ENCODE measurements at regions not wholly inside any gene's neighbourhood (a gene's known extent, or its start where the extent isn't known, plus 50 kb on each side); places are given as distances from the start of the nearest gene placed in this dataset.

- no peak for DNase-seq
Measured at GRCh38 chrX:122439831-122440230, 744.2 kb upstream of the GRIA3 start.

DNA sequence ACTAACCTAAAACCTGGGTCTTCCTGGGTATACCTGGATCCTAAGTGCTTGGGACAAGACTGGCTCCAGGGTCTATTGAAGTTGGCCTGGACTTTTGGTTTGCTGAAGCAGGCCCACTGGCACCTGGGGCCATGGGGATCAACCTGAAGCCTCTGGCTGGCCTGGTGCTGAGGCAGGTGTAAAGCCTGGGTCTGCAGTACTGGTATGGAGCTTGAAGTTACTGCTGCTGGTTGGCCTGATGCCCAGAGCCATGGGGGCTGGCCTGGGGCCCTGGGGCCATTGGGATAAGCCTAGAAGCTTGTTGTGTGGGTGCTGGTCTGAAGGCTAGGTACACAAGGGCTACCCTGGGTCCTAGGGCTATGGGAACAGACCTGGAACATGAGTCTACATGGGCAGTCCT is 743.2 kb upstream of the GRIA3 start:
- no peak for DNase-seq

- no peak for DNase-seq
Measured at GRCh38 chrX:122441451-122441850, 742.6 kb upstream of the GRIA3 start.

DNA sequence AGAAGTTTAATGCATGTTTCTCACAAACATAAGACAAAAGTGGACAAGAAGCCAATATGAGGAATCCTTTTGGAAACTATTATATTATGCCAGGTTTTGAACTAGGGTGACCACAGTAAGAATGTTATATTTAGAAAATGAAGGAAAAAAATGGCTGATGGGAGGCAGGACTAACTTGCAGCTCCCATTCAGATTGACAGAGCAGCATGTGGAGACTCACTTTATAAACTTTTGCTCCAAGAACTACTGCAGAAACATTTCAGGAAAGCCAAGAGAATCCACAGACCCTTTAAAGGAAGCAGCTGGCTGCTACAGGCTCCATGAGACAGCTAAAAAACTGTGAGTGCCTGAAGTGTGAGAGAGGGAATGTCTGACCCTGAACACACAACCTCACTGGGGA is 738.6 kb upstream of the GRIA3 start:
- DNase-seq = no peak

DNA sequence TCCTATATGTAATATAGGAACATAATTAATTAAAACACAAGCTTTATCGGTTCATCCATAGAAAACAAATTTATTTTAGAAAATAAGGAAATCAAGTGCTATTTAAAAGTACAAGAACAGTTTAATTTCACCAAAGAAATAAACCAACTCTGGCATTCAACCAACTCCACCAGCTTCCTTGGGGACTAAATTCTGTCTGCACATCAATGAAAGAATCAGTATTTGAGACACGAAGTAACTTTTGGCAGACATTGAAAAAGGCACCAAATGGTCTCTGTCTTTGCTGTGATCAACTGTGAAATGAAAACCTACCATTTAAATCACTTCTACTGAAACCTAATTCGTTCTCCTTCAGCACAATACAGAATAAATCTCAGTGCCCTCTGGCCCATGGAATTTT is 719.7 kb upstream of the GRIA3 start:
- no peak for DNase-seq

DNA sequence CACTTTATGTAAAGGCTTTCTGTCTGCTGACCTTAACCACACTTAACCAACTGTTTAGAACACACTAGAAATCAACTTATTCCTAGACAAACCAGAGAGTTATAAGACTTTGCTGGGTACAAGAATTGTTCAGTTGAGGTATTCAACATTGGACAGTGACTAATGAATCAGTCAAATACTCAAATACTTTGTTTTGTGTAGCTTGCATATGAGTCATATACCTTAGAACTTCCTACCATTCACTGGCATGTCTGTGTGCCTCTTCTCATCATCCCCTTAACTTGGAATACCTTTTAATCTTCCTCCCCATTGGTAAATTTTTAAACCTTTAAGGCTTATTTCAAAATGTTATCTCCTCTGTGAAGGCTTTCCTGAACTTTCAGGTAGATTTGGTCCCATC is 708.8 kb upstream of the GRIA3 start:
- no peak for DNase-seq

GRCh38 chrX:122500556-122500955 is 683.5 kb upstream of the GRIA3 start:
- DNase-seq = no peak

- DNase-seq = no peak
Measured at GRCh38 chrX:122501652-122502051, 682.4 kb upstream of the GRIA3 start.

GRCh38 chrX:122504026-122504425 is 680.1 kb upstream of the GRIA3 start:
- no peak for DNase-seq

DNA sequence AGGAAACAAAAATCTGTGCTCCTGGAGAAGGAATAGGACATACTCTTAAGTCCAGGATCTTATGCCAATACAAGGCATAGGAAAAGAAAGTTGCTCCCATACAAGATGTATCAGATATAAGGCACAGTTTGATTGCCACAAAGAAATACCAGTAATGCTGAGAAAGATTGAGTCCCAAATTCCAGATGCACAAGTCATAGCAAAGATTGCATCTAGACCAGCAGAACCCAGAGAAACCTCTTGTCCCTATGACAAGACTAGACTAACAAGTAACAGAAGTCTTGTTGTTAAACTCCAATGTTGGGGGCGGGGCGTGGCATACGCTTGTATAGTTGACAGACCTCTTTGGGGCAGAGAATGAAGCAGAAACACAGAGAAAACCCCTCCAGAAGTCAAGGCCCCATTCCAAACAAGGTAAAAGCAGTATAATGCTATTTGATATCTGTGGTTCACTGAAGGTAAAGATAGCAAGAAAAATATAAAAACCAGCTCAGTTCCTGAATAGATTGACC is 671.5 kb upstream of the GRIA3 start:
- DNase-seq = no peak

DNA sequence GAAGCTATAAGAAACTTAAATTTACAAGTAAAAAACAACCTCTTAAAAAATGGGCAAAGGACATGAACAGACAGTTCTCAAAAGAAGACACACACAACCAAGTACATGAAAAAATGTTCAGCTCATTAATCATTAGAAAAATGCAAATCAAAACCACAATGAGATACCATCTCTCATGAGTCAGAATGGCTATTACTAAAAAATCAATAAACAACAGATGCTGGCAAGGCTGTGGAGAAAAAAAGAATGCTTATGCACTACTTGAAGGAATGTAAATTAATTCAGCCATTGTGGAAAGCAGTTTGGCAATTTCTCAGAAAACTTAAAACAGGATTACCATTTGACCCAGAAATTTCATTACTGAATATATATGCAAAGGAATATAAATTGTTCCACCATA is 666.3 kb upstream of the GRIA3 start:
- DNase-seq = no peak

- DNase-seq = no peak
Measured at GRCh38 chrX:122545778-122546177, 638.3 kb upstream of the GRIA3 start.

DNA sequence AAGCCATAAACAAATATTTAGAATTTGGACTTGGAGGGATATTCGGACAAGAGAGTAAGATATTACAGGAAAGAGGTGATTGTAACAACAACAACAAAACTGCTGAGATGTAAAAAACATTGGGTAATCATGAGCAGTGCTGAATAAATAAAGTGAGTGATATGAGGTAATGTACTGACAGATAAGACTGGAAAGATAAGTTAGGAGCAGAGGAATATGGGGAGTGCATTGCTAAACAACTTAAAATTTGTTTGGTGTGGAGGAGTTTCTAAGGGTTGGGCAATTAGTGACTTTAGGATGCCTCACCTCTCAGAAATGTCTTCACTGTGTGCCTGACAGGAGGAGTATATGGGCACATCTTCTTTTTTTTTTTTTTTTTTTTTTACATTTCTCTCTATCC is 637.8 kb upstream of the GRIA3 start:
- DNase-seq = no peak

DNA sequence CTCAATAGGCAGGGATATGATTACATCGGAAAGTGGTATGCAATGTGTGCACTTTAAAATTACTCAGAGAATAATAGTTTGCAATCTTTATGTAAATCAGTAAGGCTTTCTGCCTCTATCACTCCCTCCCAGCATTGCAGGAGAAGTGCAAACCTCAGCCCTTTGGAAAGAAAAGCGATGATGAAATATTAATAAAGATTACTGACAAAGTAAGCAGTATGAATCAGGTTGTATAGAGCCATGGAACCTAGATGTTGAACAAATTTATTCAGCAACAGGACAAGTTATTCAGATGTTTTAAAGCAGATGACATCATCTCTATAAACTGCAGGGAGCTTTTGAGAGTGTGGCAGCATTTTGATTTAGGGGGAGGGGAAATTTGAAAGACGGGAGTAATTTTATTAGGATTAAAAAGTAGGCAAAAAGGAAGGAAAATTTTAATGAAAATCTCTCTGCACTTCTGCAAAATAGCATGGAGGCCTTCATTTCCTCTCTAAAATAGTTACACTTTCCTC is 631.7 kb upstream of the GRIA3 start:
- no peak for DNase-seq

- no peak for DNase-seq
Measured at GRCh38 chrX:122555925-122556324, 628.2 kb upstream of the GRIA3 start.

DNA sequence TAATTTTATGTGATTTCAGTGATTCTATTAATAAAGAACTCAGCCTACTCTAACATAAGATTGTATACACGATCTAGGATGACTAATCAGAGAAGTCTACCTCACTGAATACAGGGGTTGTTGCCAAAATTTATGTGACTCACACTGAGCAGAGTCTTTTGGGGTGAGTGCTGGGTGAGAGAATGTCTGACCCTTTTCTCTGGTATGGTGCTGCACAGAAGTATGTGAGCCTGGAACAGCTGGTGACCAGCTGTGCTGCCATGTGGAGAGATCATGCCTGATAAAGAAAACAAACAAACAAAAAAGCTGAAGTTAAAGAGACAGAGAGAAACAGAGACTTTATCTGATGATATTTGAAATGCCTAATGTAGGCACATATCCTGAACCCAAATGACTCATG is 618.1 kb upstream of the GRIA3 start:
- DNase-seq = no peak

DNA sequence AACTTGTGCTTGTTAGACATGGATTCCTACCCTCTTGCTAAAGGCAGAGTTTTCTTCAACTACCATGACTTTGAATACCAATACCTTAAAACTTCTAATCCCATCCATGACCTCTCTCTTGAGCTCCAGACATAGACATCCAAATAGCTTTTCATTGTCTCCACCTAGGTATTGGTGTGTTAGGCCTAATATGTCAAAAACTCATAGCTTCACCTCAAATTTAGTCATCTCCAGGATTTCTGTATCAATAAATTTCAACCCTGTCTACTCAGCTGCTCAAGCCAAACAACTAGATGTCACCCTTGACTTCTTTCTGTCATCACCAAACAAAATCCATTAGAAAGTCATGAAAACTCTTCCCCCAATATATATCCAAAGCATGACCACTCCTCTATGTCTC is 617.7 kb upstream of the GRIA3 start:
- no peak for DNase-seq

- DNase-seq = no peak
Measured at GRCh38 chrX:122567911-122568310, 616.2 kb upstream of the GRIA3 start.

DNA sequence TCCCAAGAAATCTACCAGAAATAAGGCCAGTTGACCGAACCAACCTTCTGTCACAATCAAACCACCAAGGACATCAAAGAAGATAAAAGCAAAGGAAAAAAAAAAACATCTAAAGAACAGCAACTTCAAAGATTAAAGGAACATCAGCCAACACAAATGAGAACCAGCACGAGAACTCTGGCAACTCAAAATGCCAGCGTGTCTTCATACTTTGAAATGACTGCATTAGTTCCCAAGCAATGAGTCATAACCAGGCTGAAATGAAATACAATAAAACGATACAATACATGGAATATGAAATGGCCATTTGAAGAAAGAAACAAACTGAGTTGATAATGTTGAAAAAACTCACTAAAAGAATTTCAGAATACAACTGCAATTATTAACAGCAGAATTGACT is 611.6 kb upstream of the GRIA3 start:
- DNase-seq = no peak

- DNase-seq = no peak
Measured at GRCh38 chrX:122579036-122579435, 605.0 kb upstream of the GRIA3 start.

- no peak for DNase-seq
Measured at GRCh38 chrX:122579526-122579925, 604.6 kb upstream of the GRIA3 start.

GRCh38 chrX:122582280-122582974 is 601.7 kb upstream of the GRIA3 start:
- DNase-seq = no peak

DNA sequence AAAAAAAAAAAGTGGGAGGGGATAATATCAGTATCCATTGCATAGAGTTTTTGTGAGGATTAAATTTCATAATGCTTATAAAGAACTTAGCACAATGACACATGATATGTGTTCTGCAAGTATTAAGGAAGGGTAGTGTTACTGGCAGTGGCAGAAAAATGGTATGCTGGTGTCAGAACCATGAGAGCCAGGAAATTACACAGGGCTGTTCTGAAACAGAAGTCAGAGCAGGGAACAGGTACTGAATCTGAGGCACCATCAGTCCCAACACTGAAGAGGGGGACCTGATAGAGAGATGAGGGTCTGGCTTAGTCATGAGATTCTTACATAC is 601.1 kb upstream of the GRIA3 start:
- no peak for DNase-seq

- DNase-seq = no peak
Measured at GRCh38 chrX:122583551-122583950, 600.5 kb upstream of the GRIA3 start.

GRCh38 chrX:122584981-122585380 is 599.1 kb upstream of the GRIA3 start:
- DNase-seq = no peak

All from suppressor macrophage treated with lipopolysaccharide for 1 hour (primary cell).